Left cardiac atrium (tissue), 4 donors: ENCODE measurements at regions not wholly inside any gene's neighbourhood (a gene's known extent, or its start where the extent isn't known, plus 50 kb on each side); places are given as distances from the start of the nearest gene placed in this dataset.

Experiments
- ATAC-seq, 2 donors: fragments of 200-7000 bp; cut with Tn5 transposase; one replicate each; pipeline ENCODE4 v1.9.1; 2020; ENCODE audit warnings: mild to moderate bottlenecking in 2 of 2, moderate library complexity in 2 of 2
- DNase-seq: peaks from one replicate; pipeline ENCODE4 v3.0.0-alpha.2; 2020
- intact Hi-C, 2 donors: fragments of 100-400 bp; cut with DNase I; formaldehyde crosslinking; loops; one replicate each; pipeline versions ENCODE4 v1.14.1 to v1.15.1; 2022 to 2023
- donor health status: DM: no; HTN: yes; CAD: no.
- donor health status: DM: no; HTN: yes; CAD: no; lungs with severe emphysema.
- donor health status: DM: yes; HTN: yes; CAD: no.
- donor health status: Dilated cardiomyopathy.

DNA sequence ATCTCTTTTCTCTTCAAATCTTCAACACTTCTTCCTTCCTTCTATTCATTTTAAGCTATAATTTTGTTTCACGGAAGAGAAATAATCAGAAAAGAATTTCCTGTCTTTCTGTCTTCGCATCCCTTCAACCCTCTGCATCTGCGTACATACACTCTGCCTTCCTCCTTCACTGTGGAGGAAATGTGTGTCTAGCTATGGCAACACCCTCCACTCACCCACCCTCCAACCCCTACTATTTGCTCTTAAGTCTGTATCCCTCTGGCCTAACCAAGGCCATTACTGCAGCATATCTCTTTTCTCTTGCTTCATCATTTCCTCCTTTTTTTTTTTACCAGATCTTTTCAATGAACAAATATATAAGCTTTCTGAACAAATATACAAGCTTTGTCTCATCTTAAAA, 105.7 kb upstream of the NUDT12 start:
- ATAC-seq (no peak), DNase-seq (no peak)
- intact Hi-C loops, result no loop called here

DNA sequence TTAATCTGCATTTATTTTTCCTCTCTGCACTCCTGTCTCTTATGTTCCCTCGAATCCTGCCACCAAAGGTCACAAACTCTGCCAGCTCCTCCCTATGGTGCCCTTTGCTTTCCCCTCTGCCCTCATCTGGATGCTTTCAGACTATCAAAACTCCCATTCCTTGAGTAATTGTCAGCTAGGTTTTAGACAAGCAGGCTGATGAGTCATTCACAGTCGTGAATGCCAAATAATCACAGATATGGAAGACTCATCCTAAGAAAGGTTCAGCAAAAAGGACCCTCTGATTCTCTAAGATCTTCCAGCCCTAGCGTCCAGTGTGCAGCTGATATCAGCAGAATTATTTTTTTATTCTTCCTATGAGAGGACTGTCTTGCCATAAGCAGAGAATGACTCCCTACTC, 104.5 kb upstream of the NUDT12 start:
- intact Hi-C loops, result no loop called here
- no peak for DNase-seq
- peak in 1 of 2 donors; percentile 68 for ATAC-seq

DNA sequence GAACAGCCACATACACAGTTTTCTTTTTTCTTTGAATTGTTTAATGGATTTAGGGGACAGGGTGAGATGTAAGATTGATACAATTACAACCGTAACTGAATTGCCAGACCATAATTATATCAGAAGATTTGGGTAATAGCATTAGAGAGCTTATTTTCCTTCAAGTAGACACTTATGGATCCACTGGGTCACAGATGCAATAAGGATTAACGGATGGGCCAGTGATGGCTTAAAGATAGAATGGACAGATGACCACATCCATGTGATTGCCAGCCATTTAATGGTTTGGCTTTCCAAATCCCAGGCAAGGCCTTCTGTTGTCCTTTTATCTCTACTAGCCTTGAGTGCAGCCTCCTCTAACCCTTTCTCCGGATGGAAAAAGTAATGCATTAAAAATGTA, 94.7 kb upstream of the NUDT12 start:
- no peak for DNase-seq
- intact Hi-C loops, result no loop called here
- no peak for ATAC-seq

DNA sequence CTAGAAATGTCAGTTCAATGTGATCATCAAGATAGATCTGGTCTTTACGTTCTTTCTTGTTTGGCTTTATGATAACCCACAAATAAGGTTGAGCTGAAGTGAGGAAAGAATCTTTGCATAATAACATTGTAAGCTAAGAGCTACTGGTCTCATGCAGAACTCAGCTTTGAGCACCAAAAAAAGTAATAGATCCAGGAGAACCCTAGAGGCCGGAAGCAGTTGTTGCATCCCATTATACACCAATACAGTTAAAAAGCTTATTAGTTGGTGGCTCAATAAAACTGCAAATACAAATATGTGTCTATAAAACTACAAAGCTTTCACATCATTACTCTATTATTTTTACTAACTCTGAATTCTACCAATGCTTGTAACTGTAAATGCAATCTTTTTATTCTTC, 85.5 kb upstream of the NUDT12 start:
- ATAC-seq (no peak), DNase-seq (no peak)
- intact Hi-C loops, result no loop called here

DNA sequence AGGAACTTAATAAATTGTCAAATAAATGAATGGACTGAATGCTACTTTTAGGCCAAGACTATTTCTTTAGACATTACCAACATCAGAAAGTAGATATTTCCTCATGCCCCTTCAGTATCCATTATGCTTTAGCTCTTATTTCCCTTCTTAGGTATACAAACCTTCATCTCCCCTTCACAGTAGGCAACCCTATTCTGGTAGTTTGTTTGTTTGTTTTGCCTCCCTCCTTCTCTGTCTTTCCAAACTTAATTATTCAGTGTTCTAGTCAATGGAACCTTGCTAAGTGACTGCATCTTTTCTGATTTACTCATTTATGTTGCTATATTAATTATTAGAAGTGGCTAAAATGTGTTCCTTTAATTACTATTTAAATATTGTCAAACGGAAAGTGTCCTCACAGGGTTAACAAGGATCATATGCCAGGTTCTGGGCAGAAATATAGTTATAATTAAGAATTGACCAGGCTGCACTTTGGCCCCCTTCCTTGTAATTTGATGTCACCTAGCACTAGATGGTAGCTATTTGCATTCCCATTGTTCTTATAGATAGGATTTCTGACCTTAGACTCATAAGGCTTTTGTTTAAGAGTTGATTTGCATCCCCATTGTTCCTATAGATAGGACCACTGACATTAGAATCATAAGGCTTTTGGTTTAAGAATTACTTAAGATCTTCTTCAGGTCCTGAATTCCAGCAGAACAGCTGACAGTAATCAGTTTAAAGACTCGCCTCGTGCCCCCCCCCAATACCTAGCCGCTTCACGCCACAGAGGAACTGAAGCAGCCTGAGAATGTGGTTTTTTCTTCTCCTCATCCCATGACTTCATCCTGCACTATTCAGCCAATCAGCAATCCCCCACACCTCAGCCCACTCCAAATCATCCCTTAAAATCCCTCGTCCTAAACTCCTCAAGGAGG, 84.4 kb upstream of the NUDT12 start:
- ATAC-seq (no peak), DNase-seq (no peak)
- intact Hi-C loops, result no loop called here

DNA sequence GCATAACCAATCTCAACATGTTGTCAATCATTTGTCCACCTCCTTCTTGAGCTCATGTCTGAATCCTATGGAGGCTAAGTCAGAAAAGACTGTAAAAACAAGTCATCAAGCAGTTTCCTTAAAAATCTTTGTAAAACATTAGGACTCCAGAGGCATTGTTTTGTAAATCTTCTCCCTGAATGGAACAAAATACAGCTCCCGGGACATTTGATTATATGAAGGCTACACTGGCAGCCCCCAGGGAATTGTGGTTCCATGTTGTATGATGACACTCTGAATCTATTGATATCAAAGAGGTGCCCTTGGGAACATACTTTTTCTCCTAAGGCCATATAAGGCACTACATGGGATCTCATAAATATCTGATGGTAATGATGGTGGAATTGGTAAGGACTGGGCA, 83.2 kb upstream of the NUDT12 start:
- intact Hi-C loops, result no loop called here
- DNase-seq (no peak), ATAC-seq (no peak)

DNA sequence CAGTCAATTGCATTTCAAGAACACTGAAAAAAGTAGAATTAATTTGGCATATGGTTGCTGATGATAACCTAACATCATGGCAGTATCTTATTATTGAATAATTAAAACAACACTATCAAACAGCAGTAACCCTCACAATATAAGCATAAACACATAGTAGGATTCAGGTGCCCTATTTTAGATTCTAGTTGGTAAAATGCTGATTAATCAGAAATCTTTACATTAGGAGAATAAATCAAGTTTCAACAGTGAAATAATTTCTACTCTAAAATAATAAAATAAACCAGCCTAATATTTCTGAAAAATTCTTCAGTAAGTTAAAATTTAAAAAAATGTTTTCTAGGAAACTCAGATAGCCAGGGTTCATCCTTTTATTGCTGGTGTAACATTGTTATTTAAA, 76.4 kb upstream of the NUDT12 start:
- intact Hi-C loops, result no loop called here
- ATAC-seq, result no peak
- DNase-seq, result no peak

DNA sequence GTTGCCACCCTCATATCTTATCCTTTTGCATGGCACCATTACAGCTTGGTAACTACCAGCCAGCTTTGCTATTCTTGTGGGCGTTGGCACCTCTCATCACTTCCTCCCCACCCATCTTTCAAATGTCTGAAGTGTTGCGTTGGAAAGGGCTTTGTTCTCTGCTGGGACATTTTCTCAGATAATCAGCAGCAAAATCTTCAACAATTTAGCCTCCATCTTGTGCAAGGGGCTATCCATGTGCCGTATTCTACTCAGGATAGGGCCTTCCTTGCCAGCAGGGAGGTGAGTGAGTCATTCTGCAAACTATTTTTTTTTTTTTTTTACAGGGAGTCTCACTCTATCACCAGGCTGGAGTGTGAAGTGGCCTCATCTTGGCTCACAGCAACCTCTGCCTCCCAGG, 62.1 kb upstream of the NUDT12 start:
- DNase-seq, result peak; percentile 21

DNA sequence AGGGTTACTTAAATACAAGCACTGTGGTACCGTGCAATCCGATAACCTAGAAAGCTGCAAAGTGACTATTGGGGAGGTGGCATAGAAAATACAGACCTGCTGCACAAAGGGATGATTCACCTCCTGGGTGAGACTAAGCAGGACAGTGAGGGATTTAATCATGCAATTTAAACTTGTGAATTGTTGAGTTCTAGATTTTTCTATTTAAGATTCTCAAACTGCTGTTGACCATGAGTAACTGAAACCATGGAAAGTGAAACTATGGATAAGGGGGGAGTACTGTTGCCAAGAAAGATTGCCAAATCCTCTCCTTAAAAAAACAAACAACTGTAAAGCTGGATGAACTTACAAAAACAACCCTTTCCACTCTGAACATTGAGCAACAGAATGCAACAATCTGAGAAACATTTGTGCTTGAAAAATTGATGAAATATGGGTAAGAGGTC, 61.5 kb upstream of the NUDT12 start:
- ATAC-seq (peak; percentile 15 to 62), DNase-seq (no peak)
- intact Hi-C loops, result no loop called here

More for the DNA sequence above, 62.1 kb upstream of the NUDT12 start:
- ATAC-seq, result peak in 1 of 2 donors; percentile 64
- intact Hi-C loops, result no loop called here

DNA sequence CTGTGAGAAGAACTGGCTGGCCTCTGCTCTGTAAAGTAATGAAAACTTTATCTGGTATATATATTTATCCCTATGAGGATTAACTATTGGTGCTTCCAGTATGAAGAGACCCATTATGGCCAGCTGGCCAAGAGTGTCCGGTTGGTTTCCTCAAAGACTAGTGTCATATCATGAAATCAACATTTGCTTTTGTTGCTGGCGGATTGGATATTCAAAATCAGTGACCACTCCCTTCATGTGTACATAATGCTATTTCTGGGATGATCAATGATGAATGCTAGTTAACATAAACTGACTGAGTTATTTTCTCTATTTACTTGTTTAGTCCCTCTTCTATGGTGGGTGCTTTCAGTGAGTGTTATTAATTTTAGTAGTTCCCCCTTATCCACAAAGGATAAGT, 60.8 kb upstream of the NUDT12 start:
- DNase-seq (no peak), ATAC-seq (no peak)
- intact Hi-C loops, result no loop called here

DNA sequence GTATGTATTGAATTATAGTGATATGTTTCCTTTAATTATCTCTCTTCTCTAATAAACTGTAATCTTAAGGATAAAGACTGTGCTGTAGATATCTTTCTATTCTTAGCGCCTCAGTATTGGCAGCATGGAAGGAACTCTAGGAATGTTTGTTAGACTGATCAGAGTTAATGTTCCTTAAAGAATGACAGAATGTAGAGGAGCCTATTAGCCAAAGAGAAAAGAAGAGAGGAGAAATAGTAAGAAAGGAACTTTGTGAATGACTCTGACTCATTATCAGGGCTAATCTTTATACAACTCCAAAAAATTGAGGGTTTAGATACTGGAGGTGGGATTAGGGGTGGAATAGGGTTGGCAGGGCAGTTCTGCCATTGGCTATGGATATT, 59.0 kb upstream of the NUDT12 start:
- intact Hi-C loops, result no loop called here
- no peak for ATAC-seq
- DNase-seq, result no peak

DNA sequence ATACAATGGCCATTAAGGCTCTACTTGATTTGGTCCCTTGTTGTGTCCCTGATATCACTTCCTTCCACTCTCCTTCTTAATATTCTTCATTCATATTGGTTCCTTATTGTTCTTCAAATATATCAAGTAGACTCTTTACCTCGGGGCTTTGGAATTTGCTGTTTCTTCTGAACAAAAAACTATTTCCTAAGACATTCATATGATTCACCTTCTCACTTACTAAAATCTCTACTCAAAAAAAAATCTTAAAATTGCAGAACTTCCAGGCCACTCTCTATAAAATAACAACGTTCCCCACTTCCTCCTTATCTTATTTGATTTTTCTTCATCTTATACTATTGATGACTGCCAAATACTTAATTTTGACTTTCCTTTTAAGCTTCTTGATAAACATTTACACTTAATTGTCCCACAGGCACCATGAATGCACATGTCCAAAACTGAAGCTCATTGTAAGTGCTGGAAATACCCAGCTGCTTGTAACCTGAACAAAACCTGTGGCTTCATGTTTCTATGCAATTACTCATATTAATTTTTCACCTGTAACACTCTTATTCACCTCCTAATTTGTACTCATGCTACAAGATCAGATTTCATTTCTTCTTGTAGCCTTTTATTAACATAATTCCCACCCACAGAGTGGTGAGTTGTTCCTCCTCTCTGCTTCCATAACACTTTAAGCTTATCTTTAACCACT, 58.4 kb upstream of the NUDT12 start:
- intact Hi-C loops, result no loop called here
- DNase-seq (no peak), ATAC-seq (no peak)

DNA sequence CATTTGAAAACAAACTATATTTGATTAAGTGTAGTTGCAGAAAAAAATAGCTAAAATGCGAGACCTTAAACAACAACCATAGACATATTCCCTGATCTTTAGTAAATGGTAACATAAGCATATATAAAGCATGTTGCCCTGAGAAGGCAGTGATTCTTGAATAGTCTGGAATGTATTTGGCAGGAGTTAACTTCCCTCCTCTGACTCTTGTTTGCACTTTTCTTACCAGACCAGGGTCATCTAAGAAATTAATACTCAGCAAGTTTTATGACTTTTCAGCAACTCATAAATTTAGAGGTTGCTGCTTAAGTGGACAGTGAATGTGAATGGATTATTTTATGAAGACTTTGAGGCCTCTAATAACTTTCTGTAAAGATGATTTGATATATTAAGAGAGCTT, 55.3 kb upstream of the NUDT12 start:
- ATAC-seq (no peak), DNase-seq (no peak)
- intact Hi-C loops, result no loop called here

DNA sequence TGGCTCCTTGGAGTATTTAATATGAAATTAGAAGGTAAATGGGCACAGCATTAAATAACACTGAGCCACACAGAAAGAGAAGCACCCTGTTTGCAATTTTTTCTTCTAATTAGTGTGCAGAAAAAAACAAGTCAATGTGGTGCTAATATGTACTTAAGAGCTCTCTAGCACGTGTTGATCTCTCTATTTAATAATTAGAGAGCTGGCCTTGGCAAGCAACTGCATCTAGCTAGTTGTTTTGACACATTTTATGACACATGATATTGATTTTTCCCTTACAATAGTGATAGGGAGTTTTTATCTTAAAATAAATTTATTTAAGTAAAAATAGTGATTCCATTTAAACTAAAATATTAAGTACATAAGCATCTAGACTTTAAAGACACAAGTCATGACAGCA, 54.5 kb upstream of the NUDT12 start:
- ATAC-seq (no peak), DNase-seq (no peak)
- intact Hi-C loops, result no loop called here

DNA sequence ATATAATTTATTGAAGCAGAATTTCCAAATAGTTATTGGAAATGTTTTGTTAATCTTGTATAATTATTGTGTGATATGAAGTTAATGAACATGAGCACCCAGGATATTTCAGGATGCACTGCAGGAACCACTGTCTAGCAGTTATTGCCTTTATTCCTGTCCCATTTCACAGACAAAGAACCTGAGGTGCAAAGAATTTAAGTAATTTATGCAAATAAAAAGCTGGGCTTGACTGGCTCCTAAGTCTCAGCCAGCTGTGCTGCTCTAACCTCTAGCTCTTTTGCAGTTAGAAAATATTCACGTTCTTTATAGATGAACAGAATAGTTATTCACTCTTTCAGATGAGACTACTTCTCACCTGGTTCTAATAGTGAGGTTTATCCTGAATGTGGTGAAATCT, 50.0 kb upstream of the NUDT12 start:
- ATAC-seq, result no peak
- intact Hi-C loops, result no loop called here
- no peak for DNase-seq
